Inflammatory macrophage treated with lipopolysaccharide for 1 hour (primary cell): ENCODE measurements at regions not wholly inside any gene's neighbourhood (a gene's known extent, or its start where the extent isn't known, plus 50 kb on each side); places are given as distances from the start of the nearest gene placed in this dataset.
"Not testable (repeated sequence)": the region's sequence is repeated elsewhere in the genome, so short reads cannot be mapped to it uniquely, and the experiment has no call there.

Experiments
- DNase-seq, 2 donors: peaks; one replicate each; pipeline ENCODE4 v3.0.0-alpha.2; 2020 to 2022

DNA sequence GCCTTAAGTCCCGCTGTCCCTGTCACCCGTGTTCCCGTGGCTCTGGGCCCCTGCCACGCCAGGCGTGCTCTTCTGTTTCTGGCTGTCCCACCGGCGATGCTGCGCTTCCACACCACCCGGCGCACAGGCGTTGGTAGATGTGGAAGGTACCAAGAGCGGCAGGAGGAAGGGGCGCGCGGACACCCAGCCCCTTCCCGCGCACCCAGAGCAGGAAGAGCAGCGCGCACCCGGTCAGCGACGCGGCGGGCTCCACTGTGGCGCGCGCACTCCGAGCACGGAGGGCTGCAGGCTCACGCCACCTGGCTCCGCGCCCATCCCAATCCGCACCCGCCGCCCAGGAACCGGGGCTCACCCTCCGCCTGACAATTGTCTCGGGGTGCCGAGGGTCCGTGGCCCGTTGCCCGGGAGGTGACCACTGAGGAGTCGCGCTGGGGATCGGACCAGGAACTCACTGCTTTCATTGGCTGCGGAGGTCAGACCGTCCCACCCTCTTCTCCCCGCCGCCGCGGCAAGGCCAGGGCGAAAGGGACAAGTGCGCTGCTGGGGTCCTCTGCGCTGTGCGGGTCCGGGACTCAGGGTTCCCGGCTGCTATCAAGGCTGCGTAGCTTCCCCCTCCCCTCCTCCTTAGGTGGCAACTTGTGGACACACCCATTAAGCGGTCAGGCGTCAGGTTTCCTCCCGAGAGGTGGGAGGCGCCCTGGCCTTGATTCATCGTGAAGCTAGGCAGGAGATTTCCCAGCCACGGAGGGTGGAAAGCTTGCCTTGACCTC lies 121.6 kb upstream of the ZNF92 start:
- no peak for DNase-seq

- DNase-seq = no peak
These were observed 122.8 kb upstream of the ZNF92 start for GRCh38 chr7:65250697-65251395.

DNA sequence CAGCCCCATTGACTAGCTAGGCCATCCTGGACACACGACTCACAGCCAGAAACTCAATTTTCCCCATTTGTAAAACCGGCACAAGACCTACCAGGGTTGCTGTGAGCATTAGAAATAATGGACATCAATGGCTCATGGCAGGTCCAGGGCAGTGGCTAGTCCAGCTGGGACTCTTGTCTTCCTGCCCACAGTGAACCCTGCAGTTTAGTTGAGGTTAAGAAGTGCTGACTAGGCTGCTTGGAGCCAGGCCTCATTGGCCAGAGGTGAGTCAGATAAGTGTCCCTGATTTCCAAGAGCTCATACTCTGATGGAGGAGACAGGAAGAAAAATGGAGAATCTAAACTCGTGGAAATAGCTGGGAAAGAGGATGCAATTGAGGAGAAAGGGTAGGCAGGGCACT lies 123.4 kb upstream of the ZNF92 start:
- DNase-seq = no peak

GRCh38 chr7:65247491-65247890 lies 126.2 kb upstream of the ZNF92 start:
- DNase-seq = no peak

DNA sequence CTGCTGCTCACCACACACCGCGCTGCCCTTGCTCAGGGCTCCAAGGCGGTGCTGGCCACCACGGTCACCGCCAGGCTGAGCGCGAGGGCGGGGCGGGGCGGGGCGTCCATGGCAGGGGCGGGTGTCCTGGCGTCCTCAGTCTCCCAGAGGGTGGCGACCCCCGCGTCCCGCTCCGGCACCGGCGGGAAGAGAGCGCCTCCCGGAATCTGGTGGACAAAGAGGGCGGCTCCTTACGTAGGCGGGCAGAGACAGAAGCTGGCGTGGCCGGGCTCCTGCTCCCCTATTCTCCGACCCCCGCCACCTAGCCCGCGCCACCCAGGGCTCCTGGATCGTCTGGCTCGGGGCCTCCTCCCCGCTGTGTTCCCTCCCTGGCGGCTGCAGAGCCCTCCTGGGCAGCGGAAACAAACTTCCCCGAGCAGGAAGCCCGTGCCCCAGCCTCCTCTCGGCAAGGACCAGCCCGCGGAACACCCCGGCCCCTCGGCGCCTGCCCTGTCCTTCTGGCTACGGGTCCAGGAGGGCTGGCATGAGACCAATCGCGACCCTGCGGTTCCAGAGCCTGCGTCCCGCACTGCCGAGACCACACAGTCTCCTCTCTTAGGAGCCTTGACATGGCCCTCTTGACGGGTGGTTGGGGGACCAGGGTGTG lies 133.8 kb upstream of the ZNF92 start:
- no peak for DNase-seq

DNA sequence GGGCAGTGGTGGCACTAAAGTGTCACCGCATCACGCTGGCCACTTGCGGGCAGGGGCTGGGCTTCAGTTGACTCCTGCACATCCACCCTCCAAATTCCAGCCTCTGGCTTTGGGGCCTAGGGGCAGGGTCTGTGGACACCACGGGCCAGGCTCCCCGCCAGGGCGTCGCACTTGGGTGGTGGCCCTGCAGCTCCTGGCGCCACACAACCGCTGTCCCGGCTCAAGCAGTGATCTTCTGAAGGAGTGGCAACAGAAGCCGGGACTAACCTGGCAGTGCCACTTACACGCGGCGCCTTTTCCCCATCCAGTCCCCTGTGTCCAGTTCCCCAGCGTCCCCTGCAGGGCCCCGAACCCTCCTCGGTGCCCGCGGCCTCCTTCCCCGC lies 134.3 kb upstream of the ZNF92 start:
- DNase-seq = no peak

- DNase-seq = no peak
These were observed 134.9 kb upstream of the ZNF92 start for GRCh38 chr7:65238785-65239184.

GRCh38 chr7:65235586-65235985 lies 138.1 kb upstream of the ZNF92 start:
- DNase-seq = no peak

GRCh38 chr7:65233409-65234034 lies 140.1 kb upstream of the ZNF92 start:
- DNase-seq = no peak

DNA sequence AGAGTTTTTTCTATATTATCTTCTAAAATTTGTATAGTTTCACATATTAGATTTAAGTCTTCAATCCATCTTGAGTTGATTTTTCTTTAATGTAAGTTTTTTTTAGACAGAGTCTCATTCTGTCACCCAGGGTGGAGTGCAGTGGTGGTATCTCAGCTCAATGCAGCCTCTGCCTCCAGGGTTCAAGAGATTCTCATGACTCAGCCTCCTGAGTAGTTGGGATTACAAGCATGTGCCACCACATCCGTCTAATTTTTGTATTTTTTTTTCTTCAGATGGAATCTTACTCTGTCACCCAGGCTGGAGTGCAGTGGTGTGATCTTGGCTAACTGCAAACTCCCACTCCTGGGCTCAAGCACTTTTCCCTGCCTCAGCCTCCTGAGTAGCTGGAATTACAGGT lies 143.4 kb upstream of the ZNF92 start:
- DNase-seq = no peak

- no peak for DNase-seq
These were observed 148.1 kb upstream of the ZNF92 start for GRCh38 chr7:65225422-65226006.

DNA sequence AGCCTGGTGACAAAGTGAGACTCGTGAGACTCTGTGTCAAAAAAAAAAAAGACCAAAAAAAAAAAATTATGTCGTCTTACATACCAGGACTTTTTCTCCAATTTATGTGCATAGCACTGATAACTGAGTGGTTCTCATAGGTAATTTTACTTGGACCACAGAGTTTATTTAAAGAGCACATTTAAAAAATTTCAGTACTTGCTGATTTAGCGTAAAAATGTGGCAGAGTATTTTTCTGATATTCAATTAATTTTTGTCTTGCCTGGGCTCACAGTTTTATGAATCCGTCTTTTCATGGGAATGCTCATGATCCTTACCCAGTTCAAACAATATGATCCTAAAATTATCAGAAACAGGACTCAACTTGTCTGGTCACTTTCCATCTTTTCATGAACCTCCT lies 151.0 kb upstream of the ZNF92 start:
- DNase-seq = no peak

DNA sequence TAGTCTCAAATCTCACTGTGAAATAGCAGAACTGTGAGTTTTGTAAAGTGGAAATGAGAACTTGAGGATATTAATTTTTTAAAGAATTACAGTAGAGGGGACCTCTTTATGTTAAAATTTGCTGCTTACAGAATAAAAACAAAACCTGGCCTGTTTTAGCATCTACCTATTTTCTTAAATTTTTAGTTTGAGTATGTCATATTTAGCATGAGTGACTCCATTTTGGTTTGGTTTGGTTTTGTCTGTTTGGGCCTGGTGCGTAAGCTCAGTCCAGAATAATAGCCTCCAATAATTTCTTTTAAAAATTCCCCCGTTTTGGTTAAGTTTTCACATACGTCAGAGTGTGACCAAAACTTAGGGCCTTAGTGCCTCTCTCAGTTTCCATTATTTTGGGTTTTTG lies 152.0 kb upstream of the ZNF92 start:
- no peak for DNase-seq

- no peak for DNase-seq
These were observed 154.0 kb upstream of the ZNF92 start for GRCh38 chr7:65219623-65220022.

DNA sequence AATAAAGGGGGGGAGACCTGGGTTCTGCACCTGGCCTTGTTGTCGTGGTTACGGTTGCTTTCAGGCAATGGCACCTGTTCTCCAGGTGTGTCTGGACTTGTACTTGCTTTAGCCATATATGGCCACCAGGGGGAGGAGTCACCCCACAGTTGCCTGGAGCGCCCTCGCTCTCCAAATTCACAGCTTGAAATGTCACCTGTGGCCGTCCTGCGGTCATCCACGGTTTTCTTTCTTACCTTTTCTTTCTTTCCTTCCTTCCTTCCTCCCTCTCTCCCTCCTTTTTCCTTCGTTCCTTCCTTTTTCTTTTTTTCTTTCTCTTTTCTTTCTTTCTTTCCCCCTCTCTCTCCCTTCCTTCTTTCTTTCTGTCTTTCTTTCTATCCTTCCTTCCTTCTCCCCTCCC lies 157.2 kb upstream of the ZNF92 start:
- peak in 1 of 2 donors; percentile 16 for DNase-seq

DNA sequence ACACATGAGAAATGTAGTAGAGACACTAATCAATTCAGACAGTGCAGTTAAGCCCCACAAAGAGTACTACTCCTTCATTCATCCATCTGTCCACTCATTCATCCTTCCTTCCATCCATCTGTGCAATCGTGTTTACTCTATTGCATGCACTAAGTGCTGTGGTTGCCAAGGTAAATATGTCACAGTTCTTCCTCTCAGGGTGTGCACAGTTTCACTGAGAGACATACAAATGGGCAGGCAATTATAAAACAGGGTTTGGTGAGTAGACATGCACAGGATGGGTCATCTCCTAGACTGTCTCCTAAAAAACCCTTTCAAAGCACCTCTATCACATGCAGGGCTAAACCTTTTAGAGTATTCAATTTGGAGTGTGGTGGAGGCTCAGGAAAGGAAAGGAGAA lies 160.4 kb upstream of the ZNF92 start:
- DNase-seq = not testable (repeated sequence)

DNA sequence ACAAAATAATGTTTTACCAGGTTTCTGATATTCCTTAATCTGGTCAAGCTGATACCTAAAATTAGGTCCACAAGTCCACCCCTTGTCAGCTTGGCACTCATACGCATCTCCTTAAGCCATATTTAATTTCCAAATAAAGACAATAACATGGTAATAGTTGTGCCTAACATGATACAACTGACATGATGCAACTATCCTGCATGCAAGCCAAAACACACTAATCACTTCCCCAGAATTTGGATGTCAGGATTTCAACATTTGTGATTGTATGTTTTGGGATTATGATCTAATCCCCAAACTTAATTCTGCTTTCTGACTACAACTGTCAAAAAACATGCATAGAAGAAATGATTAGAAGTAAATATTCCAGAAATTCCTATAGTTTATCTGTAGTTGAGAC lies 174.4 kb upstream of the ZNF92 start:
- DNase-seq = not testable (repeated sequence)

- not testable (repeated sequence) for DNase-seq
These were observed 180.2 kb upstream of the ZNF92 start for GRCh38 chr7:65193334-65194058.

- DNase-seq = not testable (repeated sequence)
These were observed 170.6 kb upstream of the ERV3-1 start for GRCh38 chr7:65177041-65177440.

DNA sequence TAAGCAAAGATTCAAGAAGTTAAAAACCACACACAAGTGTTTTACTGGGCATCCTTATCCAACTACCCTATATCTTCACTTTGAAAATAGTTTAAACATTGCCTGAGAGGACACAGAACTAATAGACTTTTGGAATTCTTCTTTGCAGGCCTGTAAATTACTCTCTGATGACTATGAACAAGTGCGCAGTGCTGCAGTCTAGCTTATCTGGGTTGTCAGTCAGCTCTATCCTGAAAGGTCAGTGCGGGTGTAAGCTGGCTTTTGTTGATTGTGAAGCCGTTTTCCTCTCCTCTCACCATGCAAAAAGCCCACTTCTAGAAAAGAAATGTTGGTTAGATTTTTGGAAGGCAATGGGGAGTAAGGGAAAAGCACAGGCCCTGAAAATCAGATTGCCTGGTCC lies 143.6 kb upstream of the ERV3-1 start:
- not testable (repeated sequence) for DNase-seq

DNA sequence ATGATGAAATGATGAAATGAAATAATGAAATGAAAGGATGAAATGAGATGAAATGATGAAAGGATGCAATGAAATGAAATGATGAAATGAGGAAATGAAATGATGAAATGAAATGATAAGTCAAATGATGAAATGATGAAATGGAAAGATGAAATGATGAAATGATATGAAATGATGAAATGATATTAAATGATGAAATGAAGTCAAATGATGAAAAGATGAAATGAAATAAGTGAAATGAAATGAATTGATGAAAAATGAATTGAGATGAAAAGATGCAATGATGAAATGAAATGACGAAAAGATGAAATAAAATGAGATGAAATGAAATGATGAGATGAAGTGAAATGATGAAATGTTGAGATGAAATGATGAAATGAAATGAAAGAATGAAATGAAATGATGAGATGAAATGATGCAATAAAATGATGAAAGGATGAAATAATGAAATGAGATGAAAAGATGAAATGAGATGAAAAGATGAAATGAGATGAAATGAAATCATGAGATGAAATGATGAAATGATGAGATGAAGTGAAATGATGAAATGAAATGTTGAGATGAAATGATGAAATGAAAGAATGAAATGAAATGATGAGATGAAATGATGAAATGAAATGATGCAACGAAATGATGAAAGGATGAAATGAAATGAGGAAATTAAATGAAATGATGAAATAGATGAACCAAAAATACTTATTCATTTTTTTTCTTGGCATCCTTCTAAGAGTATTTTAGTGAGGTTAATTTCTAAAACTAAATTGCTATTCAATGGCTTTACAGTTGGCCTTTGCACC lies 139.8 kb upstream of the ERV3-1 start:
- DNase-seq = not testable (repeated sequence)

DNA sequence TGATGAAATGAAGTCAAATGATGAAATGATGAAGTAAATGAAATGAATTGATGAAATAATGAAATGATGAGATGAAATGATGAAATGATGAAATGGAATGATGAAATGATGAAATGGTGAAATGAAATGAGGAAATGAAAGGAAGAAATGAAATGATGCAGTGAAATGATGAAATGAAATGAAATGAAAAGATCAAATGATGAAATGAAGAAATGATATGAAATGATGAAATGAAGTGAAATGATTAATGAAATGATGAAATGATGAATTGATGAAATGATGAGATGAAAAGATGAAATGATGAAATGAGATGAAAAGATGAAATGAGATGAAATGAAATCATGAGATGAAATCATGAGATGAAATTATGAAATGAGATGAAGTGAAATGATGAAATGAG lies 139.2 kb upstream of the ERV3-1 start:
- not testable (repeated sequence) for DNase-seq
